Gastroesophageal sphincter (tissue), 3 donors: ENCODE measurements at regions not wholly inside any gene's neighbourhood (a gene's known extent, or its start where the extent isn't known, plus 50 kb on each side); places are given as distances from the start of the nearest gene placed in this dataset.

Experiments
- CTCF ChIP-seq, 4 experiments: fragments of 200-600 bp in 2 of 4; fragments of 450-650 bp in 2 of 4; sonication (generic) in 1 of 4; IDR thresholded peaks; one replicate each; pipeline ENCODE4 v1.5.1; 2017 to 2019; ENCODE audit warnings: antibody characterized with exemption in 4 of 4, mild to moderate bottlenecking in 2 of 4, moderate library complexity in 2 of 4
- EP300 ChIP-seq: sonication (generic); formaldehyde crosslinking; IDR thresholded peaks from one replicate; pipeline ENCODE4 v1.6.1; 2017; ENCODE audit warnings: antibody characterized with exemption, mild to moderate bottlenecking

- no peak for TF ChIP-seq CTCF (IDR thresholded peaks at IDR 0.05)
- no peak for TF ChIP-seq EP300
Observed at GRCh38 chr5:28499766-28500290, 1461.4 kb upstream of the CDH9 start.
